Kidney epithelial cell (primary cell): ENCODE measurements at regions not wholly inside any gene's neighbourhood (a gene's known extent, or its start where the extent isn't known, plus 50 kb on each side); places are given as distances from the start of the nearest gene placed in this dataset.

Source experiments
- DNase-seq: peaks from one replicate; pipeline ENCODE4 v3.0.0-alpha.2; 2010; ENCODE audit warnings: low read depth
- H3K27me3 ChIP-seq: 2 replicates; pipeline ENCODE4 v1.6.0; 2011; ENCODE audit warnings: low read length; ENCODE audit not compliant: control insufficient read depth, insufficient read depth
- H3K36me3 ChIP-seq: 2 replicates; pipeline ENCODE4 v1.5.1; 2011; ENCODE audit warnings: low read length; ENCODE audit not compliant: control insufficient read depth, insufficient read depth
- H3K4me3 ChIP-seq: 2 replicates; pipeline ENCODE4 v1.5.1; 2011; ENCODE audit warnings: low read depth, mild to moderate bottlenecking, control low read depth, low read length
- TF ChIP-seq, protein P1 (sequence below): IDR thresholded peaks from 2 replicates; pipeline ENCODE4 v1.5.1; 2011; ENCODE audit warnings: mild to moderate bottlenecking, moderate library complexity, low read length, control low read depth, inconsistent platforms; ENCODE audit not compliant: insufficient read depth, poor library complexity, severe bottlenecking

DNA sequence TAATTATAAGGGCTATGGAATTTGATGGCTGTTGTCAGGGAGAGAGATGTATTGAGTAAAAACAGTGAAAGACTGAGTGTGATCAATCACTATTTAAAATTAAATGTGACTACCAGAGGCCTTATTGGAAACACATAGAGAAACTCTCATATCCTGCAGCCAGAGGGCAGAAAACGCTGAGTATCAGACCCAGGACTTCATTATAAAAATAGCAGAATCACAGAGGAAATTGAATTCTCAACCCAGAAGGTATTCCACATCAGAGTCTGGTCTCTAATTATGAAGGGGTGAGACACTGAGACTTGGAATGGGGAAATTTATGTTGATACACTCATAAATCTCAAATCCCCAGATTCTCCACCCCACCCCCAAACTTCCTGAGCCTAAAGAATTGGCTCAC lies 69.5 kb upstream of the IL6 start:
- DNase-seq, result no peak
- TF ChIP-seq, protein P1, sequence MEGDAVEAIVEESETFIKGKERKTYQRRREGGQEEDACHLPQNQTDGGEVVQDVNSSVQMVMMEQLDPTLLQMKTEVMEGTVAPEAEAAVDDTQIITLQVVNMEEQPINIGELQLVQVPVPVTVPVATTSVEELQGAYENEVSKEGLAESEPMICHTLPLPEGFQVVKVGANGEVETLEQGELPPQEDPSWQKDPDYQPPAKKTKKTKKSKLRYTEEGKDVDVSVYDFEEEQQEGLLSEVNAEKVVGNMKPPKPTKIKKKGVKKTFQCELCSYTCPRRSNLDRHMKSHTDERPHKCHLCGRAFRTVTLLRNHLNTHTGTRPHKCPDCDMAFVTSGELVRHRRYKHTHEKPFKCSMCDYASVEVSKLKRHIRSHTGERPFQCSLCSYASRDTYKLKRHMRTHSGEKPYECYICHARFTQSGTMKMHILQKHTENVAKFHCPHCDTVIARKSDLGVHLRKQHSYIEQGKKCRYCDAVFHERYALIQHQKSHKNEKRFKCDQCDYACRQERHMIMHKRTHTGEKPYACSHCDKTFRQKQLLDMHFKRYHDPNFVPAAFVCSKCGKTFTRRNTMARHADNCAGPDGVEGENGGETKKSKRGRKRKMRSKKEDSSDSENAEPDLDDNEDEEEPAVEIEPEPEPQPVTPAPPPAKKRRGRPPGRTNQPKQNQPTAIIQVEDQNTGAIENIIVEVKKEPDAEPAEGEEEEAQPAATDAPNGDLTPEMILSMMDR, result no peak

DNA sequence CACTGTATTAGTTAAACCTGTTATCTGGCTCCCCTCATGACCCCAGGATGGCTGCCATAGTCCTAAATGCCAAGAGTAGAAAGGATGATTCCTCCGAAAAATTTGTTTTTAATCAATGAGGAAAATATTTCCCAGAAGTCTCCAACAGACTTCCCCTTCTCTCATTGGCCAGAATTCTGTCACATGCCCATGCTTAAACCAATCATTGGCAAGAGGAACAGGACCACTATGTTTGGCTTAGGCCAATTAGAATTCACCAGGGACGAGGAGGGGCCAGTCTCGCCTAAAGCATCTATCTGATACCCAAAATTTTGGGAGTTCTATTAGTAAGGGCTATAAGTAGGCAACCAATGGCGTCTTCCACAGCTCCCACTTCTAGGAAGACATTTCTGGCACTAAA lies 71.2 kb upstream of the IL6 start:
- Histone ChIP-seq H3K4me3 (no peak overlapping the region), H3K36me3 (no peaks in the 10 kb centered on the region), H3K27me3 (no peaks in the 10 kb centered on the region)
- TF ChIP-seq, protein P1, result no peak
- DNase-seq, result no peak

More for the DNA sequence above, 69.5 kb upstream of the IL6 start:
- no peaks in the 10 kb centered on the region for H3K36me3 ChIP-seq
- H3K4me3 ChIP-seq, result no peak overlapping the region
- no peaks in the 10 kb centered on the region for H3K27me3 ChIP-seq

DNA sequence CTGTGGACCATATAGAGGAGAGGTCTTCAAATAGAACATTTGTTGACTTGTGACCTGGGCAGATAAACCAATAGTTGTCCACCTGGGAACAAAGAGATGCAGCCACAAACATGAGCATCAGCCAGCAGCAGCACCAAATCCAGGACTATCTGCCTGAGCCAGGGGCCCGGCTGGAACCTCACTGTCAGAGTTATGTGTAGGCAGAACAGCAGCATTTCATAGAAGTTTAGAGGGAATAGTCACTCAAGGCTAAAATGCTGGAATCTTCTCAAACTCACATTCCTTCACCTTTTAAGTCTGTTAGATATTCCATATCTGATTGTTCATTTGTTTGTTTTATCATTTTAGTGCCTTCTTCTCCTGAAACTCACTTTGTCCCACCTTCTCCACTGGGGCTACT lies 72.2 kb upstream of the IL6 start:
- Histone ChIP-seq H3K4me3 (no peak overlapping the region), H3K27me3 (no peaks in the 10 kb centered on the region), H3K36me3 (no peaks in the 10 kb centered on the region)
- no peak for DNase-seq
- TF ChIP-seq, protein P1, result no peak

DNA sequence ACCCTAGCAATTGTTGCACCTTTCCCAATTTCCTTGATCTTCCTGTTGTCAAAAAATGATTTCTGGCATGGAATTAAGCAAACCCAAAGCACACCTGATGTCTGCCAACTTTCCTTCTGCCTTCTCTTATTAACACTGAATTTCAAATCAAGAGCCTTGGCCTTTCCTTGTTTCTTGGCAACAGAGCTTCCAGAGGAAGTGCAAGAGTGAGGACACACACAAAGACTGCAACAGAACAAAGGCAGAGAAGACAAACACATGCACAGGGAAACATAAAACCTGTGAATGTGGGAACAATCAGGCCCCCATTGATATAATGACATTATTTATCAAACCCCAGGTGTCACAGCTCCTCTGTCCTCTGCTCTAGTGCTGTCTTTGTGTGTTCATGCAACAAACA lies 73.0 kb upstream of the IL6 start:
- H3K27me3 ChIP-seq, result no peaks in the 10 kb centered on the region
- DNase-seq, result no peak
- H3K4me3 ChIP-seq, result no peak overlapping the region
- TF ChIP-seq, protein P1, result no peak
- no peaks in the 10 kb centered on the region for H3K36me3 ChIP-seq

DNA sequence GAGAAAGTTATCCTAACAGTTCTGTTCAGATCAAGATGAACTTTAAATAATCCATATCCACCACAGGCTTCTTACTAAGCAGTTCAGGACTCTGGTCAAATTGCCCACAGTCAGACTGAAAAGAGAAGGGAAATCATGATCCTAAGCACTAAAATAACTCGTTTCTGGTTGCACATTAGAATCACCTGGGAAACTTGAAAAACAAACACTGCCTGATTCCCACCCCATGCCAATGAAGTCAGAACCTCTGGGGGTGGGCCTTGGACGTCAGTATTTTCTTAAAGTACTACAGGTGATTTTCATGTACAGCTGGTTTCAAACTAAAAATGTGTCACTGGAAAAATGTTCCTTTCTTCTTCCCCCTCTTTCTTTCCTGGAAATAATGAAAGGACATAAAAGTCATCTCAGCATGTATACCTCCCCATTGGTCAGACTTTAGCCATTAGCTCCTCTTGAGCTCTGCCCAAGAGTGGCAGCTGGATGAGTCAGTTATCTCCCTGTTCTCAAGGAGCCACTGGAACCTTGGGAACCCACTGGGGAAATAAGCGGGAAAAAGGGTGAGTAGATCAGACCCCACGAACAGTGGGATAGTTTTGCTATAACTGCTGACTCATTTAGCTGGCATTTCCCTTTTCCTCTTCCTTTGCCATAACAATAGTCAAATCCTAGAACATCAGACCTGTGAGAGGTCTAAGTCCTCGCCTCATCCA lies 75.3 kb upstream of the IL6 start:
- TF ChIP-seq, protein P1, result no peak
- peak; percentile 62 for DNase-seq
- no peak overlapping the region for H3K4me3 ChIP-seq

DNA sequence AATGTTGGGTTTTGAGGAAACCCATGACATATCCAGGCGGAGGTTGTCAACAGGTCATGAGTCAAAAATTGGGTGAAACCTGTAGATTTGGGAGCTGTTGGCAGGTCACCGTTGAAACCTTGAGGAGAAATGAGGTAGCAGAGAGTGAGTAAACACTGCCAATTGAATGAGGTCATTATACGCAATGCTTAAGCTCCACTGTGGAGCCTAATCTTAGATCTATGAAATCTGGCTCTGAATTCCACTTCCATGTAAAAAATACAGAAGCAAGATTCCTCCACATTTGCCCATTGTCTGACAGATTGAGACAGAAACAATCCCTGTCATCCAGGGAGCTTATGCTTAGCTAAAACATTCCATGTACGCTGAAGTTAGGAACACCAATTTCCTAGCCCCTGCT lies 76.0 kb upstream of the IL6 start:
- DNase-seq, result no peak
- Histone ChIP-seq H3K36me3 (no peaks in the 10 kb centered on the region), H3K27me3 (no peaks in the 10 kb centered on the region), H3K4me3 (no peak overlapping the region)
- TF ChIP-seq, protein P1, result no peak

More for the DNA sequence above, 75.3 kb upstream of the IL6 start:
- Histone ChIP-seq H3K27me3 (no peaks in the 10 kb centered on the region), H3K36me3 (no peaks in the 10 kb centered on the region)
